Bronchial epithelial cell (primary cell): ENCODE measurements at regions not wholly inside any gene's neighbourhood (a gene's known extent, or its start where the extent isn't known, plus 50 kb on each side); places are given as distances from the start of the nearest gene placed in this dataset.

ENCODE experiments used
- DNase-seq: peaks from one replicate; pipeline ENCODE4 v3.0.0-alpha.2; 2010; ENCODE audit warnings: low read depth
- FAIRE-seq: peaks from 2 replicates; lab custom pipeline; 2011; peaks lifted over from hg19 to GRCh38; lab: Jason Lieb, UNC
- H3K27me3 ChIP-seq: 2 replicates; pipeline ENCODE4 v1.5.1; 2011; ENCODE audit warnings: low read length; ENCODE audit not compliant: control insufficient read depth, insufficient read depth
- H3K36me3 ChIP-seq: 2 replicates; pipeline ENCODE4 v1.5.1; 2011; ENCODE audit warnings: low read length; ENCODE audit not compliant: control insufficient read depth, insufficient read depth
- H3K4me3 ChIP-seq: 2 replicates; pipeline ENCODE4 v1.5.1; 2011; ENCODE audit warnings: mild to moderate bottlenecking, low read depth, low read length, control low read depth
- TF ChIP-seq, protein P1 (sequence below): IDR thresholded peaks from 2 replicates; pipeline ENCODE4 v1.5.1; 2011; ENCODE audit warnings: mild to moderate bottlenecking, moderate library complexity, low read length, control low read depth, inconsistent platforms; ENCODE audit not compliant: insufficient read depth, severe bottlenecking

DNA sequence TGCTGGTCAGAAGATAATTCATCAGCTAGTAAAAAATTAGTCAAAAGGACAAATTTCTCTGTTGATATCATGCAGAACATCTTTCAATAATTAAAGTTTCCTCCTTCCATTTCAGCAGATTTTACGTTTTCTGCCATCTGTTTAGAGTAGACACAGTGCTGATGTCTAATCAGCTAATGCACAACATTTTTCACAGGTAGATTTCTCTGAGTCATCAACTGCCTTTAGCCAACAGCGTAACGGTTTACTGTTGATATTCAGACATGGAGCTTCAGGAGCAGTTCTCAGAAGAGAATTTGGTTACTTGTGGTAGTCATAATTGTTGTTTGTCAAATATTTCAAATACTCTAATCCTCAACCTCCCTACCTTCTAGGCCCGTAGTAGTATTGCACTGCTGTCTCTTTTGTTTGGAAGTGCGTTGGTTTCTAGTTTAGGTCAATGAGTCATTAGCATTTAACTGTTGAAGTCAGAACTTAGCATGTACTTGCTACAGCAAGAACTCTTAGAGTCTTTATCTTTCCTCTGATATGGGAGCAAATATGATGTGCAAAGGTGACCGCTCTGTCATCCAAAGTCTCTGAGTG lies 86.8 kb upstream of the TFPI start:
- Histone ChIP-seq H3K36me3 (no peaks in the 10 kb centered on the region), H3K4me3 (no peak overlapping the region), H3K27me3 (no peaks in the 10 kb centered on the region)
- FAIRE-seq = peak; percentile 7
- TF ChIP-seq, protein P1, sequence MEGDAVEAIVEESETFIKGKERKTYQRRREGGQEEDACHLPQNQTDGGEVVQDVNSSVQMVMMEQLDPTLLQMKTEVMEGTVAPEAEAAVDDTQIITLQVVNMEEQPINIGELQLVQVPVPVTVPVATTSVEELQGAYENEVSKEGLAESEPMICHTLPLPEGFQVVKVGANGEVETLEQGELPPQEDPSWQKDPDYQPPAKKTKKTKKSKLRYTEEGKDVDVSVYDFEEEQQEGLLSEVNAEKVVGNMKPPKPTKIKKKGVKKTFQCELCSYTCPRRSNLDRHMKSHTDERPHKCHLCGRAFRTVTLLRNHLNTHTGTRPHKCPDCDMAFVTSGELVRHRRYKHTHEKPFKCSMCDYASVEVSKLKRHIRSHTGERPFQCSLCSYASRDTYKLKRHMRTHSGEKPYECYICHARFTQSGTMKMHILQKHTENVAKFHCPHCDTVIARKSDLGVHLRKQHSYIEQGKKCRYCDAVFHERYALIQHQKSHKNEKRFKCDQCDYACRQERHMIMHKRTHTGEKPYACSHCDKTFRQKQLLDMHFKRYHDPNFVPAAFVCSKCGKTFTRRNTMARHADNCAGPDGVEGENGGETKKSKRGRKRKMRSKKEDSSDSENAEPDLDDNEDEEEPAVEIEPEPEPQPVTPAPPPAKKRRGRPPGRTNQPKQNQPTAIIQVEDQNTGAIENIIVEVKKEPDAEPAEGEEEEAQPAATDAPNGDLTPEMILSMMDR = no peak
- no peak for DNase-seq

DNA sequence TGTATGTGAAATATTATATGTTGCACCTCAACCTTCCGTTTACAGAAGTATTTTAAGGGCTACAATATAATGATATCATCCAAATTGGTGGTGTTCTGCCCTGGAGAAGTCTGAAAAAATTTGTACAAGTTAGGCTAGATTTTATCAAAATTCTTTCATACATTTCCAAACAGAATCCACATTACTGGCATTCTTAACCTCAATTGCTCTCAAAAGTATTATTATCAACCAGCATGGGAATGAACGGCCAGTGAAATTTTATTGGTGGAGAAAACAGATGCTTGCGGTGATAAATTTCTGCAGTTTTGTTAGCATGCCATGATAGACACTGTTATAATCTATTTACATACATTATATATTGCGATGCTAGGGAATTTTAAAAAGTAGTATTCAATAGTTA lies 88.3 kb upstream of the TFPI start:
- Histone ChIP-seq H3K27me3 (no peaks in the 10 kb centered on the region), H3K4me3 (no peak overlapping the region), H3K36me3 (no peaks in the 10 kb centered on the region)
- FAIRE-seq (no peak), DNase-seq (no peak)
- TF ChIP-seq, protein P1 = no peak

DNA sequence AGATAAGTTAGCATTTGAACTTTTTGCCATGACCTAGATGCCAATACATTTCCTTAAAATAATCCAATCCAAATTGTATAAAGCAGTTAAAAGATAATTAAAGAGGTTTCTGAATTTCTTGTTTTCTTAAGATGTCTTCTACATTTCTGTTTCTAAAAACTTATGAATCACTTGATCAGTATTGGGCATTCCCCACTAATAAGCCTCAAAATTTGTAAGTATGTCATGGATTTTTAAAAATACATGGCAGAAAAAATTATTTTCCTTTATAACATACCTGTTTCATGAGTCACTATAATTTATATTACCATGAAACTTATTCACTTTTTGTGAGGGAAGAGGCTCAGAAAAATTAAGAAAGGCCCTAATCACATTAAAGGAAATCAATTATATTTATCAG lies 90.3 kb upstream of the TFPI start:
- no peak for FAIRE-seq
- Histone ChIP-seq H3K36me3 (no peaks in the 10 kb centered on the region), H3K4me3 (no peak overlapping the region), H3K27me3 (no peaks in the 10 kb centered on the region)
- TF ChIP-seq, protein P1 = no peak
- no peak for DNase-seq

DNA sequence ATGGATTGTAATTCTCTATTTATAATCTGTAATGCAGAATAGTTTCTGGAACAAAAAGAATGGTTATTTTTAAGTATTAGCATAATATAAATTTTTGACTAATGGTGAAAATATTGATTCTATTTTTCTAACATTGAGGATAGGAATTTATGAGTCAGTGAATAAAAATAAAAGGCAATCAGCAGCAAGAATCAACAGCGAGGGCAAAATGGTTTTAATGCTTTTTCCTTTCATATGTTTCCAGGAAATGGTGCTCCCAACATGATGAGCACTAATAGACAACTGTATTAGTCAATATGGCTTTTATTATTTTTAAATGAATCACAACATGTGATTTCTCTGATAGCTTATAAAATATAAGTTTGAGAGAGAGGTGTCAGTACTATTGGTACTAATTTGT lies 90.7 kb upstream of the TFPI start:
- no peaks in the 10 kb centered on the region for H3K36me3 ChIP-seq
- H3K27me3 ChIP-seq = no peaks in the 10 kb centered on the region
- TF ChIP-seq, protein P1 = no peak
- DNase-seq (no peak), FAIRE-seq (no peak)
- H3K4me3 ChIP-seq = no peak overlapping the region

DNA sequence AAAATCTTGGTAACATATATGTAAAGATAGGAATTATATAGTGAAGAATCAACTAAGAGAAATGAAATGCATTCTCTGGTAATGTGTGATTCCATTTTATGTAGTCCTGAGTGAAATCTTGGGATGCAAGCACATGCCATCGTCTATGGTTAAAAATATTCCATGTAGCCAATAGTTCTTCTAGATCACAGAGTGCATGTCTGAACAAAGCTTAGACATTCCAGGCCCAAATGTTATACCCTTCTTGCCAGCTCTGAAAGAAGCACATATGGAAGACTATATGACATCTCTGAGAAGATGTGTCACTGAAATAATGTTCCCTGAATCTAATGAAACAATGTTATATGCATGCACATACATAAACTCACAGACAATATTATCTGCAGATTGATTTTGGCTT lies 92.3 kb upstream of the TFPI start:
- Histone ChIP-seq H3K27me3 (no peaks in the 10 kb centered on the region), H3K36me3 (no peaks in the 10 kb centered on the region), H3K4me3 (no peak overlapping the region)
- TF ChIP-seq, protein P1 = no peak
- FAIRE-seq (no peak), DNase-seq (no peak)

DNA sequence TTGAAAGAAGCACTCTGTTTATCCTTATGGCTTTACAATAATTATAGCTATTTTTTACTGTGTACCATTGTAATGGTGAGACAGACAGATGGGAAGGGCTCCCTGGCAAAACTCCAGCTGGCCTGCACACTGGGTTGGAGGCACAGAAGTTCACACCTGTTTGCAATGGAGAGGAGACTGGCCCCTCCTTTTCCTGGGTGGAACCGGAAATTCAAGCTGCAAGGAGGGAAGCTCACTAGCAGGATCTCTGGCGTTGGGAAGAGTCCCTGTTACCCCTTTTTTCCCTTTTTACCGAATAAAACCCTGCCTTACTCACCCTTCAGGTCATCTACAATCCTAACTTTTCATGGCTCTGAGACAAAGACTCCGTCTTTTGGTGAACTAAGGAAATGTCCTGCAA lies 100.3 kb upstream of the TFPI start:
- no peaks in the 10 kb centered on the region for H3K27me3 ChIP-seq
- DNase-seq (no peak), FAIRE-seq (peak; percentile 43)
- TF ChIP-seq, protein P1 = no peak
- no peaks in the 10 kb centered on the region for H3K36me3 ChIP-seq
- no peak overlapping the region for H3K4me3 ChIP-seq
